ENCODE measurements at regions not wholly inside any gene's neighbourhood (a gene's known extent, or its start where the extent isn't known, plus 50 kb on each side); places are given as distances from the start of the nearest gene placed in this dataset.
"Not testable (repeated sequence)": the region's sequence is repeated elsewhere in the genome, so short reads cannot be mapped to it uniquely, and the experiment has no call there.

DNA sequence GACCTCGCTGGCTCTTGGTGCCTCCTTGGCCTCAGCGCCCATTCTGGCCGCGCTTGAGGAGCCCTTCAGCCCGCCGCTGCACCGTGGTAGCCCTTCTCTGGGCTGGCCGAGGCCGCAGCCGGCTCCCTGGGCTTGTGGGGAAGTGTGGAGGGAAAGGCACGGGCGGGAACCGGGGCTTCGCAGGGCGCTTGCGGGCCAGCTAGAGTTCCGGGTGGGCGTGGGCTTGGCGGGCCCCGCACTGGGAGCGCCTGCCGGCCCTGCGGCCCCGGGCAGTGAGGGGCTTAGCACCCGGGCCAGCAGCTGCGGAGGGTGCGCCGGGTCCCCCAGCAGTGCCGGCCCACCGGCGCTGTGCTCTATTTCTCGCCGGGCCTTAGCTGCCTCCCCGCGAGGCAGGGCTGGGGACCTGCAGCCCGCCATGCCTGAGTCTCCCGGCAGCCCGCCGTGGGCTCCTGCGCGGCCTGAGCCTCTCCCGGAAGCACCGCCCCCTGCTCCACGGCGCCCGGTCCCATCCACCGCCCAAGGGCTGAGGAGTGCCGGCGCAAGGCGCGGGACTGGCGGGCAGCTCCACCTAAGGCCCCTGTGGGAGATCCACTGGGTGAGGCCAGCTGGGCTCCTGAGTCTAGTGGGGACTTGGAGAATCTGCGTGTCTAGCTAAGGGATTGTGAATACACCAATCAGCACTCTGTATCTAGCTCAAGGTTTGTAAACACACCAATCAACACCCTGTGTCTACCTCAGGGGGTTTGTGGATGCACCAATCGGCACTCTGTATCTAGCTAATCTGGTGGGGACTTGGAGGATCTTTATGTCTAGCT lies 141.1 kb downstream of the SLCO4C1 start:
- DNase-seq = not testable (repeated sequence)

DNA sequence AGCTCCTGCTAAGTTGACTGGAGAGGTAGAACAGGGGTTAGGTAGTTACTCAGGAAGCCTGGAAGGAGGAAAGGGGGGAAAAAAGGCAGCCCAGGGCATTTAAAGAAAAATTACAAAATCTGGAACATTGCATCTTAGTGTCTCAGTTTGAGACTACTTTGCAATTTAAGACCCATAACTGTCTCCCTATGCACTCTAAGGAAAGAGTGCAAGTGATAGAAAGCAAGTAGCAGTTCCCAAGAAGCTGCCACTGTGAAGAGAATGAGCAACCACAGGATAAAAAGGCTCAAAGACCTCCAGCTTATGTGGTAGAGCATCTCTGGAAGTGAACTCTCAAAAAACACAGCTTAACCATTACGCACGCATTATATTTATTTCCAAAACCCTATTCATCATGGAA lies 141.8 kb downstream of the SLCO4C1 start:
- no peak for DNase-seq

DNA sequence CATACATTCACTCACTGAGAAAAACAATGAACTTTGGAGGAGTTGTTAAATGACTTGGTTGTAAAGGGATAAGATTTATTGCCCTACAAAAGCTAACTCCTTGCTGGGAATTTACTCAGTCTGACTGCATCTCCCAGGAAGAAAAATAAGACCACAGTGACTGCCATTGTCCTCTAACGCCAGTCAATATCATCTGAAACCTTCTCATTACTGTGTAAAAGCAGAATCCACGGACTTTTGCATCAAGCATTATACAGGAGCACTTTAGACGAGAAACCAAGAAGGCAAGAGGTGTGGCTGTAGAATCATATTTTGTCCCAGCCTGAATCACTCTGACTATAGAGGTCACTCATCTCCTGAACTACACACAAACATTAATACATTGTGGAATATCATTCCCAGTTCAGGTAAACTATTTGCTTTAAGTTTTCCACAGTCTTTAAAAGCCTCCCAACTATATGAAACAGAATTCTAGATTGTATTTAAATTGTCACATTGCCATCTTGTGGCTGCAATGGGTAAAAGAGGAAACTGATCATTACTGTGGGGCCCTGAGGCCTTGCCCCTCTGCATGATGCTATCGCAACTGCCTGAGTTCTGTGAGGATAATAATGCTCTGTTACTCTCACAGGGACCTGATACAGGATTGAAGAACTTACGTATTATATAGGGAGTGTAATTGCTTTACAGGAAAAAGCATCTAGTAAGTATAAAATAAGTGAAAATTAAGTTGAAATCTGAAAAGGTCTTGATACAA lies 142.9 kb downstream of the SLCO4C1 start:
- DNase-seq = peak; percentile 29 to 50

DNA sequence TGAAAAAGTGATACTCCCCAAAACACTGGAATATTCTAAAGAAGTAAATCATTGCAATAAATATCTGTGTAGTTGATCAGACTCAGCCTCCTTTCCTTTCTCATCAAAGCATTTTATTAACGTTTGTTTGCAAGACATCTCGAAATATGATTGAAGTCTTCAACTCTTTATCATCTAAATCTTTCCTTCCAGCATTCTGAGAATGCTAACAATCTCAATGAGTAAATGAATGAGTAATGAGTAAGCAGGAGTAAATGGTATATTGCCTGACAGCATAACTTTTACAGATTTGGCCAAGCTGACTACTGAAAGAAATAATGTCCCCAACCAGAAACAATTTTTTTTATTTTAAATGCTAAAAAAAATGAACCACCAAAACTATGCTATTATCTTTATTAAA lies 157.1 kb downstream of the SLCO4C1 start:
- DNase-seq = no peak

DNA sequence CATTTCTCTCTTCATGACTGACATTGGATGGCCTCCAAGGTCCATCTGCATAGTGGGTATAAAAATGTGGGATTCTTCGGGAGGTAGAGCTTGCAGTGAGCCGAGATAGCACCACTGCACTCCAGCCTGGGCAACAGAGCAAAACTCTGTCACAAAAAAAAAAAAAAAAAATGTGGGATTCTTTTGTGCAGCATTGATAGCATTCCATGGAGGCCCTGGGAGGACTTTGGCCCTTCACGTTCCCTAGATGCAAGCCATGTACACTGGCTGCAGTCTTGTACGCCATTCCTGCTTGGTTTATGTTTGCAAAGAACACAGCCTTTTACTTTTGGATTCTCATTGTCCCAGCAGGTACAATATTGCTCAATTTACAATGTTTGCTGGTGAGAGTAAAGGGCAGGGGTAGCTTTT lies 157.8 kb downstream of the SLCO4C1 start:
- no peak for DNase-seq

DNA sequence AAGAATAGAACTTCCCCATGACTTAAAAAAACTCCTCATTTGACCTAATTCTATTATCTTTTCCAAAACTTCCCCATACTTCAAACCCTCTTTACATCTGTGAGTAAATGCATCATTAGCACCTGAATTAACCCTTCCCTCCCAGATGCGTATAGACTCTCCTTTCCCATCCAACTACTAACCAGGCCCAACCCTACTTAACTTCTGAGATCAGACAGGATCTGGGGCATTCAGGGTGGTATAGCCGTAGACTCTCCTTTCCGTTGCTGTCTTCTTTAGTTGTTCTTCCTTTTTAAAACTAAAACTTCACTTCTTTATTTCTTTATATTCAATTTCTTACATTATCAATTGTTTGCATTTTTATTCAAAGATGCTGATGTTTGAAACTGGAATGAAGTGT lies 165.2 kb downstream of the SLCO4C1 start:
- no peak for DNase-seq

DNA sequence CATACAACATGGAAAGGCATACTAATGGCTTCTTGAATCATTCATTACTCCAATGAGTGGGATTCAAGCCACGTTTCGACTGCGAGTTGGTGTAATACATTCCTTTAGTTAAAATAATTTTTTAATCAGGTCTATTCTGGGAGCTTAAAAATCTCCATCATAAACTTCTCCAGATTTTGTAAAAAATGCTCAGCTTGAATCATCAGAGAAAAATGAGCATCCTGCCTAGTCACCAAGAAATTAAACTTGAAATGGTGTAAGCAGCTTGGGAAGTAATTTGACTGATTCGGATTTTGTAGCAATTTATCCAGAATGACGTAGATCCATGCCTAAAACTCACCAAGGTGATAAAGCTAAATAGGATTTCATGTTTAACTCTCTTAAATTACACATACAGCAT lies 165.7 kb downstream of the SLCO4C1 start:
- DNase-seq = no peak

DNA sequence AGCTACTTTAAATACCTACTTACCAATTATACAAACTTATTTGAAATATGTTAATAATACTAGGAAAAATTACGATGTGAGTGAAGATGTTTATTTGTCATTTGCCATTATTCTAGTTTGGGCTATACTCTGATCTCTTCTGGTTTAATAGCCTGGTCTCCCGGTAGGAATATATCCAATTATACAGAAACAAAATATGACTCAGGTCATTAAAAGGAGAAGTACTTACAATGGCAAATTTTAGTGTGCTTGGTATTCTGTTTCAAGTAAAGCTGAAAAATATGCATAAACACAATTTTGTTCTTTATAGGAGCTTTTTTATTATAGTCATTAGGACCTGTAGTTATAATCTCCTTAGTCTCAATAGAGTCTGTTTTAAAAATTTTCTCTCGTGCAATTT lies 176.8 kb downstream of the SLCO4C1 start:
- no peak for DNase-seq

DNA sequence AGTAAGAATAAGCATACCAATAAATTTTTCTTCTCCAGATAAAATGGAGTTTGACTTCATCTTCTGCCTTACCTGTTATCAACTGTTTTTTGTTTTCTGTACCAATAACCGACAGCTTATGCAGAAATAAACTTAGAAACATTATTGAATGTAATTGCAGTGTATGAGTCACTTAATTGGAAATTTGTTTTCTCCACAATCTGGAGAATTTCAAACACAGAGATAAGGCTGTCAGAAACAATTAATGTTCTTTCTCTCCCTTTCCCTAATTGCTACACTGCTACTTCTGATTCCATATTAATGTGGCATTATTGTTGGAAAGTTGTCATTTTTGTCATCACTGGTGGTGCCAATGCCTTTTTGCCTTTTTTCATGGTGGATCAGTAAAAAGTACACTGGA lies 180.3 kb downstream of the SLCO4C1 start:
- DNase-seq = no peak

DNA sequence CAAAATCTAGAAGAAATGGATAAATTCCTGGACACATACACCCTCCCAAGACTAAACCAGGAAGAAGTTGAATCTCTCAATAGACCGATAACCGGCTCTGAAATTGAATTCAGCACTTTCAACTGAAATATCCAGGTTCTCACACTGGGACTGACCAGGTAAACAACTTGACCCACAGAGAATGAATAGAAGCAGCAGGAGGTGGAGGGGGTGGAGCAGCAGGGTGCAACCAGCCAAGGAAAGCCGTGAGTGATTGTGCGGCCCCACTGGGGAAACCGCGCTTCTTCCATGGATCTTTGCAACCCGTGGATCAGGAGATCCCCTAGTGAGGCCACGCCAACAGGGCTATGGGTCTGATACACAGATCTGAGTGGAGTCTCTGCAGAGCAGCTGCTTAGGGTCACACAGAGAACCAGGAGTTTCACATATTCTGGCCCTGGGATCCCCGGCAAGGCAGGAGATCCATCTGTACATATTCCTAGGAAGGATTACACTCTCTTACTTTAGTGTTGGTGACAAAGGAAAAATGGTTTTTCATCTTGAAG lies 181.5 kb downstream of the SLCO4C1 start:
- DNase-seq = no peak

DNA sequence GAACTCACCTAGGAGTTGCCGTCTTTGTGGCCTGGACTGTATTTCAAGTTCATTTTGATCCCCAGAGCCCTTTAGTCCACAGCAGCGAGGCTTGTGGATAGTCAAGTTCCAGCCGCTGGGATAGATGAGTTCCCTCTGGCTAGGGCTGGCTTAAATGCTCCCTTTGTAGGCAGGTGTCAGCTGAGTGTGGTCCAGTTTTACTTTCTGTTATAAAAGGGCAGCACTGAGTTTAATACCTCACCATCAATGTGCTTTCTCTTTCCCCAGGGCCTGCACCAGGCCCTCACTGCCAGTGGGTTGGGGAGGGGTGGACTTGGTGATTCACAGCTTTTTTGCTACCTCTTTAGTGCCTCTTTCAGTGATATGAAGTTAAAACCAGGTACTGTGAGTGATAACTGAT lies 188.2 kb downstream of the SLCO4C1 start:
- no peak for DNase-seq

DNA sequence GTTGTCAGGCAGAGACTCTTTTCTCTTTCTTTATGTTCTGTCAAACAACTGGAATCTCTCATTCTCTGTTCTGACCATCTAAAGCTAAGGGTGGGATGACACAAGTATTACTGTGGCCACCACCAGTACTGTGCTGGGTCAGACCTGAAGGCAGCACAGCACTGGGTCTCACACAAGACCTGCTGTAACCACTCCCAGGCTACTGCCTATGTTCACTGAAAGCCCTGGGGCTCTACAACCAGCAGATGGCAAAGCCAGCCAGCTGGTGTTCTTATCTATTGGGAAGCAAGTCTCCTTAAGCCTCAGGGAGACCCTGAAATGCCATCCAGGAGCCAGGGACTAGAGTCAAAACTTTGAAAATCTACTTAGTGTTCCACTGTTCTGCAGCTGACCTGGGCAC lies 189.5 kb downstream of the SLCO4C1 start:
- no peak for DNase-seq

DNA sequence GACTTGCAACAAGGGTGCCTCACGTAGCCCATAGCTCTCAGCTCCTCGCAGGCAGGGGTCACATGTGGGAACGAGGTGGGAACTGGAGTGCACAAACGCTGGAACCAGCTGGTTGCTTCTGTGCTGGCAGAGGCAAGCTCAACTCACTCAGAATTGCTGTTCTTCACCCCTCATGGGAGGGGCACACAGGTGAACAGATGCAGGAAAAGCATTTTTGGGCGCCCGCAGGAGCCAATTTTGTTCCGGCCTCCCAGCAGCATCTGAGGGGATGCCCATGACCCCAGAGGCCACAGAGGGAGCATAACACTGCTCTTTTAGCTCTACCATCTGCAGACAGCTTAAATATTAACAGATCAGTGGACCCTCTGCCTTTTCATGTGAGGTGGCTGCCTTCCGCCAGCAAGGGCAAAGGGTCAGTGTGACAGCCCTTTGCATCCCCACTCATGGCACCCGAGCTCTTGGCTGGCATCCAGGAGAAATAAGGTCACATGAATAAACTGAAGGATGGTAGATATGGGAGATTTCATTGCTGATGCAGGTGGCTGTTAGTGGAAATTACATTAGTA lies 196.2 kb downstream of the SLCO4C1 start:
- DNase-seq = no peak

DNA sequence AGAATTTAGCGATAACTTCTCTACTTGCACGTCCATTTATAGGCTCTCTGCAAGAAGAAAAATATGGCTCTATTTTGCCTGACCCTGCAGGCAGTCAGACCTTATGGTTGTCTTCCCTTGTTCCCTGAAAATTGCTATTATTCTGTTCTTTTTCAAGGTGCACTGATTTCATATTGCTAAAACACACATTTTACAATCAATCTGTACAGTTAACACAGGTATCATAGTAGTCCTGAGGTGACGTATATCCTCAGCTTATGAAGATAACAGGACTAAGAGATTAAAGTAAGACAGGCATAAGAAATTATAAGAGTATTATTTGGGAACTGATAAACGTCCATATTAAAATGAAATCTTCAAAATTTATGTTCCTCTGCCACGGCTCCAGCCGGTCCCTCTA lies 197.0 kb downstream of the SLCO4C1 start:
- DNase-seq = not testable (repeated sequence)

DNA sequence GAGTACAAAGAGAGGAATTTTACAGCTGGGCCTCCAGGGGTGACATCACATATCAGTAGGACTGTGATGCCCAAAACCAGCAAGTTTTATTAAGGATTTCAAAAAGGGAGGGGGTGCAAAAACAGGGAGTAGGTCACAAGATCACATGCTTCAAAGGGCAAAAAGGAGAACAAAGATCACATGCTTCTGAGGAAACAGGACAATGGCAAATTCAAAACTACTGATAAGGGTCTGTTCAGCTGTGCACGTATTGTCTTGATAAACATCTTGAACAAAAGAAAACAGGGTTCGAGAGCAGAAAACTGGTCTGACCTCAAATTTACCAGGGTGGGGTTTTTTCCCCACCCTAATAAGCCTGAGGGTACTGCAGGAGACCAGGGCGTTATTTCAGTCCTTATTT lies 197.5 kb downstream of the SLCO4C1 start:
- not testable (repeated sequence) for DNase-seq

DNA sequence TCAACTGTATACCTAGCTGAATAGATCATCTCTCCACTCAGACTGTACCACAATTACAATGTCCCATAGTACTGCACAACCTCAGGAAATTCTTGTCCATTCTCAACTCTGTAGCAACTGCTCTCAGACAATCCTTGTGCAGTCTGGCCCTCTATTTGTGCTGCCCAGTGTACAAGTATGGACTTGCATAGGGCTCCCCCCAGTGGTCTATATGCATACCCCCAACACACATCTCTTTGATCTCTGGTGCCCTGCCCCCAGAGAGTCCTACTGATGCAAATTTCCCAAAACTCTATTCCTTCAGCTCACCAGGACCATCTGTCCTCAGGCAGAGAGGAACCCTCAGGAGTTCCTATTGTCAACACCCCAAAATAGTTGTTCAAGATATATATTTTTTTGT lies 205.3 kb downstream of the SLCO4C1 start:
- peak in 1 of 2 donors; percentile 2 for DNase-seq

DNA sequence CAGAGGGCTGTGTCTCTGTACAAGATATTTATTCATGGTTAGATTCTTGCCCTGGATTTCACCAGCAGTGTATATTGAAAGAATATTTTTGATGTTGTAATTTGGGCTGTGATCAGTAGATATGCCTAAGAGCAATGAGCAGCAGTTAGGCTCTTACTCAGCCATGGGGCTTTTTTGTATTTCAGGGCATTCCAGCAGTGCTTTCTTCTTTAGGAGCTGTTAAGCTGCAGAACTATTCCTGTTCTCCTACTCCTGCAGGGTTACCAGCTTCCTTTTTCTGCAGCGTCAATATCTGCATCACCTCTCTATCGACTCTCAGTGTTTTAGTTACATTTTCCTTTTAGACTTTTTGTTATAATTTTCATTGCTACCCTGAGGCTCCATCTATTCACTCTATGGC lies 206.2 kb downstream of the SLCO4C1 start:
- no peak for DNase-seq

DNA sequence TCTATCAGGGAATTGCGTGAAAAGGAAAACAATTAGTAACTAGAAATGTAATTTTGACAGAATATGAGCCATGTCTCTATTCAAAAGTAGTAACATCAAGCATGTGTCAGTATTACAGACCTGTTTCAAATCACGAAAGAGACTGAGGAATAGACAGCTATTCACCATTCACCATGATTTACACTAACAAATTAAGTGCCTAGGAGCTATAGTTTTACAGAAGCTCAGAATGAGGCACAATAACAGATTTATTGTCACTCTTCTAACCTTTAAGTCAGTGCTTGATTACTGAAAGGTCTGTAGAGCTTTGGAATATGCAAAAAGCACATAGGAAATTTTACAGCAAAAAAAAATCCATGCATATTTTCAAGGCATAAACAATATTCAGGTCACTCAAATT lies 208.2 kb downstream of the SLCO4C1 start:
- no peak for DNase-seq

DNA sequence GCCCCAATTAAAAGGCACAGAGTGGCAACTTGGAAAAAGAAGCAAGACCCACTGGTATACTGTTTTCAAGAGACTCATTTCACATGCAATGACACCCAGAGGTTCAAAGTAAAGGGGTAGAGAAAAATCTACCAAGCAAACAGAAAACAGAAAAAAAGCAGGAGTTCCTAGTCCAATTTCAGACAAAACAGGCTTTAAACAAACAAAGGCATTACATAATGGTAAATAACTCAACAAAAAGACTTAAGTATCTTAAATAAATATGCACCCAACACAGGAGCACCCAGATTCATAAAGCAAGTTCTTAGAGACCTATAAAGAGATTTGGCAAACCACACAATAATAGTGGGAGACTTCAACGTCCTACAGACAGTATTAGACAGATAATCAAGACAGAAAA lies 215.8 kb downstream of the SLCO4C1 start:
- no peak for DNase-seq

DNA sequence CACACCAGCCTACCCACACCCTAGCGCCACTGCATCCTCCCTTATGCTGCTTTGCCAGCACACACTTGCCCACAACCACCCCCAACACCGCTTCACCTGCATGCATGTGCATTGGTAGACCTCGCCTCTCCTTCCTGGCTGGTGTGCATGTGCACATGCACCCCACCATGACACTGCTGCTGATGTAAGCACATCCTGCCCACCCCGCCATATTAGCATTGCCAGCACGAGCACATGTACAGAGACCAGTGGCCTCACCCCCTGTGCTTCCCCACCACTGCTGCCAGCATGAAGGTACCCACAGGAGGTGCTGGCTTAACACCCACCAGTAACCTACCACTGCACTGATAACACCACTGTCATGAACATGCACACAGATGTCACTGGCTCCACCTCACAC lies 218.2 kb downstream of the SLCO4C1 start:
- no peak for DNase-seq

DNA sequence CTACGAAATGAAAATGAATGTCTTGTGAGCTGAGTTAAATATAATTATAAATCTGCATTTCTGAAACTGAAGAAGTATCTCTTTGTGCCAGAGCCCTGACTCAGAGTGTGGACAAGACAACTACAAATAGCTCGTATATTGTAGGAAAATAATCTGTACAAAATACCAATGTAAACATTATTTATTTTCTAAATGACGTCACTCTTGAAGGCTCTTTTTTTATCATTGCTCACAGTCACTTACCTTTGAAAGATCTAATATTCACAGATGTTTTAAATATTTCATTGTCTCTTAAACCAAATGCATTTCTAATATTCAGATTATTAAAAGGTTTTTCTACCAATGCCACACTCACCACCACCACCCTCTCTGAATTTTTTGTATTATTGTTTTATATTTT lies 226.1 kb downstream of the SLCO4C1 start:
- no peak for DNase-seq

DNA sequence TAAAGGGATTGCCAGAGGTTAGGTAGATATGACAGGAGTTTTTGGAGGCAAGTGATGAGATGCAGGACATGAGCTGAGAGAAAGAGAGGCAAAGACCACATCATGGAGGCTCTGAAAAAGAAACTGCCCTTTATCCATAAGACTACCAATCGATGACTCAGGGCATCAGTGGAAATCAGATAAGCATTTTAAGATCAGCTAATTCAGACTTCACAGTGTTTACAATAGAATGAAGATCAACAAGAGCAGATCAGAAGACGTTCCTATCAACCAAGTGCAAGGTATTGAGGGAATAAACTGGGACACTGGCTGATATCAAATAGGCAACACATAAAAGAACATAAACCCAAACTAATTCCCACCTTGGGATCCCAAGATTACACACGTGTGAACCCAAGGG lies 227.2 kb downstream of the SLCO4C1 start:
- no peak for DNase-seq

DNA sequence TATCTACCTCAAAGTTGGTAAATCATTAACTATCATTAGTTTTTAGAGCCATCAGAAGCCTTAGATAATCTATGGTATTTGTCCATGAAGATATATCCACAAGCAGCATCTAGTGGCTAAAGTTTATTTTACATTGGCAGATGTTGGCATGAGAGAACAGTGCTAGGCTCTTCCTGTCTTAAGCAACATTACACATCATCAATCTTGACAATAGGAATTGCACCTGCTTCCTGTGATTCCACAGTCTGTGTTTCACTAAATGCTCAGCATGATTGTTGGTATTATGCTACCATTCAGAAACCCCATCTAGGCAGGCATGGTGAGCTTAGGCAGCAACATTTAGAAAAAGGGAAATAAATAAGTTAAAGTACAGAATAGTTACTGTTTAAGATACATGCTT lies 246.6 kb downstream of the SLCO4C1 start:
- no peak for DNase-seq

DNA sequence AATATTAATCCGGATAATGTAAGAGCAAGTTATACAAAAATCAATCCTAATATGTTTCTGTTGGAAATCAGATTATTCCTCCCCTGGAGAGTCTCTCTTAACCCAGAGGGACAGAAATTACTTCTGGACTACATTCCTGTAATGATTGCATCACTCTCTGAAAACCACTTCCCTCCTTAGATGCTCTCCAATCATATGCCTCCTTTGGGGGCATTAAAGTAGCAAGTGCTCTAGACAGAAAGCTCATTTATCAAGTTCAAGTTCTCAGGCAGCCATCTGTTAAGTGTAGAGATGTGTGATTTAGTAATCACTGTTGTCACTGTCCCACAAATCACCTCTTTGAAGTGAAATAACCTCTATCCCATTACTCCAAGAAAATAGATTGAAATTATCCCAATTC lies 247.1 kb downstream of the SLCO4C1 start:
- DNase-seq = no peak
